ENCODE measurements at regions not wholly inside any gene's neighbourhood (a gene's known extent, or its start where the extent isn't known, plus 50 kb on each side); places are given as distances from the start of the nearest gene placed in this dataset.

GRCh38 chr6:135594000-135594399 lies 96.5 kb upstream of the AHI1 start:
- TF ChIP-seq, protein P1, sequence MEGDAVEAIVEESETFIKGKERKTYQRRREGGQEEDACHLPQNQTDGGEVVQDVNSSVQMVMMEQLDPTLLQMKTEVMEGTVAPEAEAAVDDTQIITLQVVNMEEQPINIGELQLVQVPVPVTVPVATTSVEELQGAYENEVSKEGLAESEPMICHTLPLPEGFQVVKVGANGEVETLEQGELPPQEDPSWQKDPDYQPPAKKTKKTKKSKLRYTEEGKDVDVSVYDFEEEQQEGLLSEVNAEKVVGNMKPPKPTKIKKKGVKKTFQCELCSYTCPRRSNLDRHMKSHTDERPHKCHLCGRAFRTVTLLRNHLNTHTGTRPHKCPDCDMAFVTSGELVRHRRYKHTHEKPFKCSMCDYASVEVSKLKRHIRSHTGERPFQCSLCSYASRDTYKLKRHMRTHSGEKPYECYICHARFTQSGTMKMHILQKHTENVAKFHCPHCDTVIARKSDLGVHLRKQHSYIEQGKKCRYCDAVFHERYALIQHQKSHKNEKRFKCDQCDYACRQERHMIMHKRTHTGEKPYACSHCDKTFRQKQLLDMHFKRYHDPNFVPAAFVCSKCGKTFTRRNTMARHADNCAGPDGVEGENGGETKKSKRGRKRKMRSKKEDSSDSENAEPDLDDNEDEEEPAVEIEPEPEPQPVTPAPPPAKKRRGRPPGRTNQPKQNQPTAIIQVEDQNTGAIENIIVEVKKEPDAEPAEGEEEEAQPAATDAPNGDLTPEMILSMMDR (IDR thresholded peaks at IDR 0.05), result no peak
- no peak for TF ChIP-seq ZFX (IDR thresholded peaks at IDR 0.05; ENCODE audit: borderline replicate concordance)

Data from 22Rv1 (cell line).